HepG2 (cell line): ENCODE measurements at regions not wholly inside any gene's neighbourhood (a gene's known extent, or its start where the extent isn't known, plus 50 kb on each side); places are given as distances from the start of the nearest gene placed in this dataset.

ENCODE experiments used
- ATAC-seq: fragments of 200-7000 bp; cut with Tn5 transposase; 3 replicates; pipeline ENCODE4 v1.9.1; 2020; ENCODE audit warnings: mild to moderate bottlenecking, moderate library complexity
- BruUV-seq: library from RNA; stranded (reverse); fragments of 400-500 nt; replicated peaks from 2 replicates; lab custom pipeline; 2021; lab: Mats Ljungman, UMichigan
- CTCF ChIA-PET: fragments of 300-600 bp; formaldehyde crosslinking; extraction: SDS; loops from one replicate; lab custom pipeline; 2021; ENCODE audit warnings: low total read pairs, inconsistent platforms, low intra/inter-chr PET ratio; lab: Yijun Ruan, JAX
- POLR2A ChIA-PET: fragments of 350-600 bp; sonication (Branson Sonifier 250); formaldehyde crosslinking; loops from one replicate; lab custom pipeline; 2020; ENCODE audit warnings: antibody characterized with exemption, inconsistent platforms; lab: Yijun Ruan, JAX
- DNase-seq: peaks from one replicate; pipeline ENCODE4 v3.0.0-alpha.2; 2015; ENCODE audit warnings: low spot score
- FAIRE-seq: peaks from 3 replicates; lab custom pipeline; 2011; peaks lifted over from hg19 to GRCh38; lab: Jason Lieb, UNC
- H2AFZ ChIP-seq: one replicate; pipeline ENCODE4 v1.6.1; 2011; ENCODE audit warnings: low read length, inconsistent platforms
- H3K27ac ChIP-seq: fragments of 300-600 bp; 3 replicates; pipeline ENCODE4 v1.8.0; 2011; ENCODE audit warnings: mixed run types, mild to moderate bottlenecking, mixed read lengths, low read length, inconsistent platforms; ENCODE audit not compliant: insufficient read depth; ENCODE audit errors: extremely low read length
- H3K27me3 ChIP-seq, 2 experiments: fragments of 200-600 bp in 1 of 2; 2 replicates in 1 of 2; 3 replicates in 1 of 2; pipeline versions ENCODE4 v1.6.0 to v1.8.0; 2011; ENCODE audit warnings: low read length in 2 of 2, mild to moderate bottlenecking in 2 of 2, moderate library complexity in 2 of 2, inconsistent platforms in 1 of 2; ENCODE audit not compliant: insufficient read depth in 2 of 2, control insufficient read depth in 1 of 2
- H3K36me3 ChIP-seq, 2 experiments: fragments of 200-600 bp in 1 of 2; replicated peaks in 1 of 2; 2 replicates in 1 of 2; 3 replicates in 1 of 2; pipeline versions ENCODE4 v1.5.1 to v1.8.0; 2011; ENCODE audit warnings: low read length in 2 of 2, inconsistent platforms in 1 of 2; ENCODE audit not compliant: insufficient read depth in 2 of 2, control insufficient read depth in 1 of 2
- H3K4me1 ChIP-seq: 2 replicates; pipeline ENCODE4 v1.5.1; 2012; ENCODE audit warnings: low read length, inconsistent platforms; ENCODE audit not compliant: insufficient read depth
- H3K4me2 ChIP-seq: 2 replicates; pipeline ENCODE4 v1.6.0; 2011; ENCODE audit warnings: low read depth, low read length, inconsistent platforms
- H3K4me3 ChIP-seq, 3 experiments: fragments of 200-600 bp in 1 of 3; sonication (generic), shearing (Covaris generic) in 1 of 3; replicated peaks in 1 of 3; 2 replicates each; pipeline ENCODE4 v1.5.1; 2011 to 2016; ENCODE audit warnings: low read length in 3 of 3, inconsistent platforms in 2 of 3, low read depth in 2 of 3, mild to moderate bottlenecking in 2 of 3, control low read depth in 1 of 3, mixed read lengths in 1 of 3; ENCODE audit not compliant: insufficient read depth in 1 of 3
- H3K79me2 ChIP-seq: one replicate; pipeline ENCODE4 v1.6.1; 2011; ENCODE audit warnings: low read length, inconsistent platforms; ENCODE audit not compliant: insufficient read depth
- H3K9ac ChIP-seq: 2 replicates; pipeline ENCODE4 v1.6.0; 2011; ENCODE audit warnings: mild to moderate bottlenecking, low read depth, low read length, inconsistent platforms; ENCODE audit not compliant: insufficient read depth
- H3K9me3 ChIP-seq: 2 replicates; pipeline ENCODE4 v1.5.1; 2012; ENCODE audit warnings: mild to moderate bottlenecking, low read length
- H4K20me1 ChIP-seq: 2 replicates; pipeline ENCODE4 v1.6.0; 2011; ENCODE audit warnings: inconsistent platforms, mild to moderate bottlenecking, low read length, moderate library complexity; ENCODE audit not compliant: insufficient read depth
- NFKB2 ChIP-seq: sonication (generic); formaldehyde crosslinking; IDR thresholded peaks from 2 replicates; pipeline ENCODE4 v1.4.0; 2020; ENCODE audit warnings: missing genetic modification reagents, borderline replicate concordance
- RARG ChIP-seq: sonication (generic); formaldehyde crosslinking; IDR thresholded peaks from 2 replicates; pipeline ENCODE4 v1.4.0; 2020; ENCODE audit warnings: low read depth, mild to moderate bottlenecking, missing genetic modification reagents
- SALL1 ChIP-seq: sonication (generic); formaldehyde crosslinking; IDR thresholded peaks from 2 replicates; pipeline ENCODE4 v1.8.0; 2022; ENCODE audit warnings: mild to moderate bottlenecking, missing genetic modification reagents
- SMC3 ChIP-seq: IDR thresholded peaks from 2 replicates; pipeline ENCODE4 v1.6.1; 2011; ENCODE audit warnings: low read length, improper control_type of control experiment
- SRSF9 ChIP-seq: fragments of 200-400 bp; formaldehyde crosslinking; IDR thresholded peaks from 2 replicates; pipeline ENCODE4 v1.6.1; 2018; ENCODE audit warnings: borderline replicate concordance, mild to moderate bottlenecking, low read depth, low read length; ENCODE audit not compliant: insufficient read depth, poor library complexity, severe bottlenecking
- TMF1 ChIP-seq: sonication (generic); formaldehyde crosslinking; IDR thresholded peaks from 2 replicates; pipeline ENCODE4 v1.8.1; 2022; ENCODE audit warnings: low read depth, missing genetic modification reagents
- U2AF2 ChIP-seq: fragments of 200-400 bp; formaldehyde crosslinking; IDR thresholded peaks from 2 replicates; pipeline ENCODE4 v1.6.1; 2017; ENCODE audit warnings: low read depth, mild to moderate bottlenecking, low read length
- ZFAT ChIP-seq: sonication (generic); formaldehyde crosslinking; conservative IDR thresholded peaks from 2 replicates; pipeline ENCODE4 v1.8.1; 2023; ENCODE audit warnings: missing genetic modification reagents, inconsistent platforms
- WGBS: methylation state at CpG from one replicate; pipeline ENCODE4 v1.1.6; 2017; ENCODE audit warnings: low lambda C conversion rate; 5-methylcytosine and 5-hydroxymethylcytosine counted together
- in situ Hi-C: cut with HindIII; loops from 2 replicates; pipeline ENCODE4 v1.10.0; 2017; ENCODE audit warnings: low pct_unique_long_range_greater_than_20kb; ENCODE audit not compliant: extremely low pct_ligation_motif_present
- intact Hi-C: fragments of 100-400 bp; cut with micrococcal nuclease; formaldehyde crosslinking; loops from one replicate; pipeline ENCODE4 v1.10.0; 2022; ENCODE audit not compliant: unreplicated experiment
- TF ChIP-seq, protein P1 (sequence below): fragments of 450-650 bp; IDR thresholded peaks from 2 replicates; pipeline ENCODE4 v1.6.1; 2017
- TF ChIP-seq, protein P2 (sequence below), 2 experiments: sonication (generic) in 1 of 2; formaldehyde crosslinking in 1 of 2; IDR thresholded peaks; 2 replicates each; pipeline versions ENCODE4 v1.5.1 to v1.6.1; 2011 to 2020; ENCODE audit warnings: borderline replicate concordance in 1 of 2, low read depth in 1 of 2, low read length in 1 of 2, mild to moderate bottlenecking in 1 of 2, missing genetic modification reagents in 1 of 2, moderate library complexity in 1 of 2
- TF ChIP-seq, protein P3 (sequence below): IDR thresholded peaks from 2 replicates; pipeline ENCODE4 v1.6.1; 2016; ENCODE audit warnings: mild to moderate bottlenecking
- TF ChIP-seq, protein P4 (sequence below): sonication (generic); formaldehyde crosslinking; IDR thresholded peaks from 2 replicates; pipeline ENCODE4 v1.8.0; 2022; ENCODE audit warnings: mild to moderate bottlenecking, missing genetic modification reagents
- TF ChIP-seq, protein P5 (sequence below): sonication (generic); formaldehyde crosslinking; IDR thresholded peaks from 2 replicates; pipeline ENCODE4 v1.4.0; 2020; ENCODE audit warnings: missing genetic modification reagents

DNA sequence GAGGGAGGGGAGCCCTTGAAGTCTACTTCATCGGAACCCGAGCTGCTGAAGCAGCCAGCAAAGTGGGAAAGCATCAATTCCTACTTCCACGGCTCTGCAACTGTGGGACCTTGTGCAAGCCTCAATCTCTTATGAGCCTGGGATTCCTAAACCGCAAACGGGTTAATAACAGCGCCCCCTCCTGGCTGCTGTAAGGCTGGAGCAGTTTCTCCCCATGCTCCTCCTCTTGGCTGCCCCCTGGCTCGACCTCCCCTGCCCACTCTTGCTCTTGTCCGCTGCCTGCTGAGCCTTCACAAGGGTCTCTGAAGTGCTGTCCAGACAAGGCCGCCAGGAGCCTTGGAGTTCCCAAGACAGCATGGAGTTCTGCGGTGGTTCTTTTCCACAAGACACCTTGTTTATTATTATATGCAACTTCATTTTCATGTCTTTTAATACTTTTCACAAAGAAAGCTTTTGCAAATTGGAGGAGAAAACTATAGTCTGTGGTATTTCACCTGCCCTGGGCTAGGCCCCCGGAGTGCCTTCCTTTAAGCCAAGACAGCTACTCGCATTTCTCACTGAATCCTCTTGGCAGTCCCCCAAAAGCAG, 157.2 kb downstream of the DDX1 start:
- peaks cover 4 to 46% of the 10 kb centered on the region in 2 experiments; a peak in 4 of 5 replicates for H3K27me3 ChIP-seq
- CTCF ChIA-PET: interaction anchor here (3.1 kb wide), 1 partner anchor 111 kb away, joined by 34 read pairs; no protein-coding TSS in a partner anchor
- no peaks in the 10 kb centered on the region for H3K4me1 ChIP-seq
- H2AFZ ChIP-seq: no peak overlapping the region
- H3K9ac ChIP-seq: no peak overlapping the region
- H4K20me1 ChIP-seq: no peaks in the 10 kb centered on the region
- no peaks in the 10 kb centered on the region for H3K9me3 ChIP-seq
- ATAC-seq (peak; percentile 90), DNase-seq (peak; percentile 62), FAIRE-seq (peak; percentile 64)
- POLR2A ChIA-PET: no interaction called here
- WGBS: 52% methylated on average over 10 of the region's 12 CpGs
- in situ Hi-C loops: loop anchor here (25.0 kb wide), 1 partner anchor 112 kb away; no protein-coding TSS in a partner anchor
- no peak overlapping the region for H3K27ac ChIP-seq
- no peaks in the 10 kb centered on the region for H3K79me2 ChIP-seq
- H3K36me3 ChIP-seq: no peaks in the 10 kb centered on the region
- intact Hi-C loops: loop anchor here (1.0 kb wide), 1 partner anchor 112 kb away; no protein-coding TSS in a partner anchor
- BruUV-seq: no TSS peak
- H3K4me2 ChIP-seq: no peak overlapping the region
- no peak overlapping the region for H3K4me3 ChIP-seq
- no peak for TF ChIP-seq U2AF2
- TF ChIP-seq, protein P1, sequence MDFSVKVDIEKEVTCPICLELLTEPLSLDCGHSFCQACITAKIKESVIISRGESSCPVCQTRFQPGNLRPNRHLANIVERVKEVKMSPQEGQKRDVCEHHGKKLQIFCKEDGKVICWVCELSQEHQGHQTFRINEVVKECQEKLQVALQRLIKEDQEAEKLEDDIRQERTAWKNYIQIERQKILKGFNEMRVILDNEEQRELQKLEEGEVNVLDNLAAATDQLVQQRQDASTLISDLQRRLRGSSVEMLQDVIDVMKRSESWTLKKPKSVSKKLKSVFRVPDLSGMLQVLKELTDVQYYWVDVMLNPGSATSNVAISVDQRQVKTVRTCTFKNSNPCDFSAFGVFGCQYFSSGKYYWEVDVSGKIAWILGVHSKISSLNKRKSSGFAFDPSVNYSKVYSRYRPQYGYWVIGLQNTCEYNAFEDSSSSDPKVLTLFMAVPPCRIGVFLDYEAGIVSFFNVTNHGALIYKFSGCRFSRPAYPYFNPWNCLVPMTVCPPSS: no peak
- TF ChIP-seq, protein P2, sequence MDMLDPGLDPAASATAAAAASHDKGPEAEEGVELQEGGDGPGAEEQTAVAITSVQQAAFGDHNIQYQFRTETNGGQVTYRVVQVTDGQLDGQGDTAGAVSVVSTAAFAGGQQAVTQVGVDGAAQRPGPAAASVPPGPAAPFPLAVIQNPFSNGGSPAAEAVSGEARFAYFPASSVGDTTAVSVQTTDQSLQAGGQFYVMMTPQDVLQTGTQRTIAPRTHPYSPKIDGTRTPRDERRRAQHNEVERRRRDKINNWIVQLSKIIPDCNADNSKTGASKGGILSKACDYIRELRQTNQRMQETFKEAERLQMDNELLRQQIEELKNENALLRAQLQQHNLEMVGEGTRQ (IDR thresholded peaks at IDR 0.05; ENCODE audit: low read depth, low read length): no peak
- TF ChIP-seq, protein P2 (CRISPR knock-in tag; IDR thresholded peaks at IDR 0.05; ENCODE audit: borderline replicate concordance): no peak
- no peak for TF ChIP-seq NFKB2 (CRISPR knock-in tag)
- TF ChIP-seq SMC3: peak; percentile 73
- no peak for TF ChIP-seq RARG (CRISPR knock-in tag)
- no peak; the same call in 1 of the 2 replicates for TF ChIP-seq SALL1 (CRISPR knock-in tag)
- no peak for TF ChIP-seq TMF1 (CRISPR knock-in tag)
- TF ChIP-seq, protein P3, sequence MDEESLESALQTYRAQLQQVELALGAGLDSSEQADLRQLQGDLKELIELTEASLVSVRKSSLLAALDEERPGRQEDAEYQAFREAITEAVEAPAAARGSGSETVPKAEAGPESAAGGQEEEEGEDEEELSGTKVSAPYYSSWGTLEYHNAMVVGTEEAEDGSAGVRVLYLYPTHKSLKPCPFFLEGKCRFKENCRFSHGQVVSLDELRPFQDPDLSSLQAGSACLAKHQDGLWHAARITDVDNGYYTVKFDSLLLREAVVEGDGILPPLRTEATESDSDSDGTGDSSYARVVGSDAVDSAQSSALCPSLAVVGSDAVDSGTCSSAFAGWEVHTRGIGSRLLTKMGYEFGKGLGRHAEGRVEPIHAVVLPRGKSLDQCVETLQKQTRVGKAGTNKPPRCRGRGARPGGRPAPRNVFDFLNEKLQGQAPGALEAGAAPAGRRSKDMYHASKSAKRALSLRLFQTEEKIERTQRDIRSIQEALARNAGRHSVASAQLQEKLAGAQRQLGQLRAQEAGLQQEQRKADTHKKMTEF (CRISPR knock-in tag): no peak
- TF ChIP-seq, protein P4, sequence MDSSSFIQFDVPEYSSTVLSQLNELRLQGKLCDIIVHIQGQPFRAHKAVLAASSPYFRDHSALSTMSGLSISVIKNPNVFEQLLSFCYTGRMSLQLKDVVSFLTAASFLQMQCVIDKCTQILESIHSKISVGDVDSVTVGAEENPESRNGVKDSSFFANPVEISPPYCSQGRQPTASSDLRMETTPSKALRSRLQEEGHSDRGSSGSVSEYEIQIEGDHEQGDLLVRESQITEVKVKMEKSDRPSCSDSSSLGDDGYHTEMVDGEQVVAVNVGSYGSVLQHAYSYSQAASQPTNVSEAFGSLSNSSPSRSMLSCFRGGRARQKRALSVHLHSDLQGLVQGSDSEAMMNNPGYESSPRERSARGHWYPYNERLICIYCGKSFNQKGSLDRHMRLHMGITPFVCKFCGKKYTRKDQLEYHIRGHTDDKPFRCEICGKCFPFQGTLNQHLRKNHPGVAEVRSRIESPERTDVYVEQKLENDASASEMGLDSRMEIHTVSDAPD (CRISPR knock-in tag): no peak
- TF ChIP-seq ZFAT (CRISPR knock-in tag): no peak
- TF ChIP-seq, protein P5, sequence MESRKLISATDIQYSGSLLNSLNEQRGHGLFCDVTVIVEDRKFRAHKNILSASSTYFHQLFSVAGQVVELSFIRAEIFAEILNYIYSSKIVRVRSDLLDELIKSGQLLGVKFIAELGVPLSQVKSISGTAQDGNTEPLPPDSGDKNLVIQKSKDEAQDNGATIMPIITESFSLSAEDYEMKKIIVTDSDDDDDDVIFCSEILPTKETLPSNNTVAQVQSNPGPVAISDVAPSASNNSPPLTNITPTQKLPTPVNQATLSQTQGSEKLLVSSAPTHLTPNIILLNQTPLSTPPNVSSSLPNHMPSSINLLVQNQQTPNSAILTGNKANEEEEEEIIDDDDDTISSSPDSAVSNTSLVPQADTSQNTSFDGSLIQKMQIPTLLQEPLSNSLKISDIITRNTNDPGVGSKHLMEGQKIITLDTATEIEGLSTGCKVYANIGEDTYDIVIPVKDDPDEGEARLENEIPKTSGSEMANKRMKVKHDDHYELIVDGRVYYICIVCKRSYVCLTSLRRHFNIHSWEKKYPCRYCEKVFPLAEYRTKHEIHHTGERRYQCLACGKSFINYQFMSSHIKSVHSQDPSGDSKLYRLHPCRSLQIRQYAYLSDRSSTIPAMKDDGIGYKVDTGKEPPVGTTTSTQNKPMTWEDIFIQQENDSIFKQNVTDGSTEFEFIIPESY (CRISPR knock-in tag): peak; percentile 55; the same call in 1 of the 2 replicates
- no peak for TF ChIP-seq SRSF9
